ENCODE measurements at regions not wholly inside any gene's neighbourhood (a gene's known extent, or its start where the extent isn't known, plus 50 kb on each side); places are given as distances from the start of the nearest gene placed in this dataset.
A peak's percentile ranks its signal among the peaks of the same experiment; 100 is the strongest.

DNA sequence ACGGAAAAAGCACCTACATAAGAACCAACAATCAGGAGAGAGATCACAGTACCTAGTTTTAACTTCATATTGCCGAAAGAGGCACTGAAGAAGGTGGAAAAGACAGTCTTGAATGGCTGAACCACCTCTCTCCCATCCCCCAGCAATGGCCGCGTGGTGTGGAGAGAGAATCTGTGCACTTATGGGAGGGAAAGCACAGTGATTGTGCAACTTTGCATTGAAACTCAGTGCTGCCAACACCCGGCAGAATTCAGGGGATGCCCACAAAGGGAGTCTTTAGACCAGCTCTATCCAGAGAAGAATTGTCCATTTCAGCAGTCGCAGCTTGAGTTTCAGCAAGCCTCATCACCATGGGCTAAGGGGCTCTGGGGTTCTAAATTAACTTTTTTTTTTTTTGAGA lies 186.3 kb upstream of the USP25 start:
- no peaks in the 10 kb centered on the region for H3K4me1 ChIP-seq (ENCODE audit: low read length)
- H3K9me2 ChIP-seq (replicated peaks; ENCODE audit: insufficient read depth, low read length): no peaks in the 10 kb centered on the region
- DNase-seq: no peak
- no peaks in the 10 kb centered on the region for H3K9me3 ChIP-seq (ENCODE audit: low read length)
- no peaks in the 10 kb centered on the region for H3K27me3 ChIP-seq (ENCODE audit: low read length)
- H3K36me3 ChIP-seq (ENCODE audit: insufficient read depth, low read length): no peaks in the 10 kb centered on the region
- H4K20me1 ChIP-seq (ENCODE audit: insufficient read depth, low read depth, low read length): no peaks in the 10 kb centered on the region
- no peak overlapping the region for H2AFZ ChIP-seq (ENCODE audit: low read length)
- no peak overlapping the region for H3K9ac ChIP-seq (ENCODE audit: low read length)
- H3K4me3 ChIP-seq (ENCODE audit: low read length): no peak overlapping the region
- no peak overlapping the region for H3K27ac ChIP-seq (ENCODE audit: low read length)
- no peak overlapping the region for H3K4me2 ChIP-seq (ENCODE audit: low read depth, low read length, poor library complexity, severe bottlenecking)
- no peaks in the 10 kb centered on the region for H3K79me2 ChIP-seq (ENCODE audit: low read length)

DNA sequence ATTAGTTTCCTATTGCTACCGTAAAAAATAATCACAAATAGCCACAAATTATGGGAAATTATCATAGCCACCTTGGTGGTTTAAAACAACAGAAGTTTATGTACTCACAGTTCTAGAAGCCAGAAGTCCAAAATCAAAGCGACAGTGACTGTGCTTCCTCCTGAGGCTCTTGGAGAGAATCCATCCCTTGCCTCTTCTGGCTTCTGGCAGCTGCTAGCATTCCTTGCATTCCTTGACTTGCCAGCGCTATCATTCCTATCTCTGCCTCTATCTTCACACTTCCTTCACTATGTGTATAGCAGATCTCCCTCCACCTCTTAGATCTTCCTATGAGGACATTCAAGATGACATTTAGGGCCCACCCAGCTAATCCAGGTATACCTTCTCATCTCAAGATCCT lies 180.1 kb upstream of the USP25 start:
- Histone ChIP-seq H3K27ac (ENCODE audit: low read length) (no peak overlapping the region), H3K27me3 (ENCODE audit: low read length) (no peaks in the 10 kb centered on the region), H3K9me2 (replicated peaks; ENCODE audit: insufficient read depth, low read length) (no peaks in the 10 kb centered on the region), H3K9me3 (ENCODE audit: low read length) (no peaks in the 10 kb centered on the region), H3K4me1 (ENCODE audit: low read length) (no peaks in the 10 kb centered on the region), H2AFZ (ENCODE audit: low read length) (no peak overlapping the region), H3K4me2 (ENCODE audit: low read depth, low read length, poor library complexity, severe bottlenecking) (no peak overlapping the region), H3K4me3 (ENCODE audit: low read length) (no peak overlapping the region), H3K36me3 (ENCODE audit: insufficient read depth, low read length) (no peaks in the 10 kb centered on the region), H3K79me2 (ENCODE audit: low read length) (no peaks in the 10 kb centered on the region), H3K9ac (ENCODE audit: low read length) (no peak overlapping the region), H4K20me1 (ENCODE audit: insufficient read depth, low read depth, low read length) (no peaks in the 10 kb centered on the region)
- DNase-seq: no peak

DNA sequence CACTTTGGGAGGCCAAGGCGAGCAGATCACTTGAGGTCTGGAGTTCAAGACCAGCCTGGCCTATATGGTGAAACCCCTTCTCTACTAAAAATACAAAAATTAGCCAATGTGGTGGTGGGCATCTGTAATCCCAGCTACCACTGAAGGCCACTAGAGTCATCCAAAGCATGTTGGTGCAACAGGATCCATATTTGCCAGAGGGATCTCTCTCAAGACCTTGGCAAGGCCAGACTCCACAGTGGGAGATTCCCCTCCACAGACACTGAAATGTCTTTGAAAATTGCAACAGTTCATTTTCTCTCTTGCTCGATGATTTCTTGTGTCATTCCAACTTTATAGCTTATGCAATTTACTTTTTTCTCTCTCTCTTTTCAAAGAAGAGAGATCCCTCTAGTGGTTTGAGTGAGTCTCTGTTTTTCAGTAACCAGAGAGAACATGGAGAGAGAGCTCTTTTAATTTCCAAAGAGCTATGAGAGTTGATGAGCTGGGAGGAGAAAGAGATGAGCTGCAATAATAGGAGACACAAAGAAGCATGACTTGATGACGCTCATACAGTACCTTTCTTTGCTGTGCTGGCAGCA lies 176.8 kb upstream of the USP25 start:
- H3K27ac ChIP-seq (ENCODE audit: low read length): no peak overlapping the region
- no peaks in the 10 kb centered on the region for H3K9me2 ChIP-seq (replicated peaks; ENCODE audit: insufficient read depth, low read length)
- no peak overlapping the region for H3K4me2 ChIP-seq (ENCODE audit: low read depth, low read length, poor library complexity, severe bottlenecking)
- H3K4me1 ChIP-seq (ENCODE audit: low read length): no peaks in the 10 kb centered on the region
- H3K9me3 ChIP-seq (ENCODE audit: low read length): no peaks in the 10 kb centered on the region
- H3K36me3 ChIP-seq (ENCODE audit: insufficient read depth, low read length): no peaks in the 10 kb centered on the region
- DNase-seq: peak; percentile 44
- H2AFZ ChIP-seq (ENCODE audit: low read length): no peak overlapping the region
- no peaks in the 10 kb centered on the region for H3K27me3 ChIP-seq (ENCODE audit: low read length)
- H3K79me2 ChIP-seq (ENCODE audit: low read length): no peaks in the 10 kb centered on the region
- H3K9ac ChIP-seq (ENCODE audit: low read length): no peak overlapping the region
- no peaks in the 10 kb centered on the region for H4K20me1 ChIP-seq (ENCODE audit: insufficient read depth, low read depth, low read length)
- no peak overlapping the region for H3K4me3 ChIP-seq (ENCODE audit: low read length)

- no peaks in the 10 kb centered on the region for H4K20me1 ChIP-seq (ENCODE audit: insufficient read depth, low read depth, low read length)
- no peaks in the 10 kb centered on the region for H3K79me2 ChIP-seq (ENCODE audit: low read length)
- no peak overlapping the region for H3K4me2 ChIP-seq (ENCODE audit: low read depth, low read length, poor library complexity, severe bottlenecking)
- no peaks in the 10 kb centered on the region for H3K27me3 ChIP-seq (ENCODE audit: low read length)
- H3K9me2 ChIP-seq (replicated peaks; ENCODE audit: insufficient read depth, low read length): no peaks in the 10 kb centered on the region
- DNase-seq: peak; percentile 74
- H3K9me3 ChIP-seq (ENCODE audit: low read length): no peaks in the 10 kb centered on the region
- H3K4me3 ChIP-seq (ENCODE audit: low read length): no peak overlapping the region
- no peak overlapping the region for H2AFZ ChIP-seq (ENCODE audit: low read length)
- H3K36me3 ChIP-seq (ENCODE audit: insufficient read depth, low read length): no peaks in the 10 kb centered on the region
- H3K27ac ChIP-seq (ENCODE audit: low read length): no peak overlapping the region
- no peaks in the 10 kb centered on the region for H3K4me1 ChIP-seq (ENCODE audit: low read length)
- H3K9ac ChIP-seq (ENCODE audit: low read length): no peak overlapping the region
These were observed 171.9 kb upstream of the USP25 start for GRCh38 chr21:15557925-15558324.

- H3K36me3 ChIP-seq (ENCODE audit: insufficient read depth, low read length): no peaks in the 10 kb centered on the region
- no peak overlapping the region for H3K9ac ChIP-seq (ENCODE audit: low read length)
- H3K9me2 ChIP-seq (replicated peaks; ENCODE audit: insufficient read depth, low read length): no peaks in the 10 kb centered on the region
- no peaks in the 10 kb centered on the region for H3K9me3 ChIP-seq (ENCODE audit: low read length)
- no peak overlapping the region for H3K4me3 ChIP-seq (ENCODE audit: low read length)
- H3K4me2 ChIP-seq (ENCODE audit: low read depth, low read length, poor library complexity, severe bottlenecking): no peak overlapping the region
- H3K79me2 ChIP-seq (ENCODE audit: low read length): no peaks in the 10 kb centered on the region
- no peak overlapping the region for H3K27ac ChIP-seq (ENCODE audit: low read length)
- no peaks in the 10 kb centered on the region for H3K4me1 ChIP-seq (ENCODE audit: low read length)
- no peaks in the 10 kb centered on the region for H3K27me3 ChIP-seq (ENCODE audit: low read length)
- H4K20me1 ChIP-seq (ENCODE audit: insufficient read depth, low read depth, low read length): no peaks in the 10 kb centered on the region
- no peak for DNase-seq
- no peak overlapping the region for H2AFZ ChIP-seq (ENCODE audit: low read length)
These were observed 170.9 kb upstream of the USP25 start for GRCh38 chr21:15558884-15559283.

DNA sequence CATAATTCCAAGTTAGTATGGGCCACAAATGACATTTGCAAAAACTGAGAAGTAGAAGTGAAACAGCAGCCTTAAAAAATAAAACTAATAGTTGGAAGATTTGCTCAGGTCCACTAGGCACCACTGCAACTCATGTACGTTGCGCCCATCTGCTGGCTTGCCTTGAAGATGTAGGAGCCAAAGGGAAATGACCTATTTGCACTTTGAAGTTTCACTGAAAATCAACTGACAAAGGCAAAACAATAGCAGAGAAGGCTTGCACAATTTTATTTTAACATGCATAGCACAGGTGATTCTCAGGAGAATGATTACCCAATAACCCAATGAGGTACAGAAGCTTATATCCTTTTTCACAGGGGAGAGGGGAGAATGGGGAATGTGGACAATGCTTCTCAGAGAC lies 170.1 kb upstream of the USP25 start:
- Histone ChIP-seq H3K36me3 (ENCODE audit: insufficient read depth, low read length) (no peaks in the 10 kb centered on the region), H3K9me2 (replicated peaks; ENCODE audit: insufficient read depth, low read length) (no peaks in the 10 kb centered on the region), H2AFZ (ENCODE audit: low read length) (no peak overlapping the region), H3K9me3 (ENCODE audit: low read length) (no peaks in the 10 kb centered on the region), H3K4me3 (ENCODE audit: low read length) (no peak overlapping the region), H4K20me1 (ENCODE audit: insufficient read depth, low read depth, low read length) (no peaks in the 10 kb centered on the region), H3K4me2 (ENCODE audit: low read depth, low read length, poor library complexity, severe bottlenecking) (no peak overlapping the region), H3K27ac (ENCODE audit: low read length) (no peak overlapping the region), H3K9ac (ENCODE audit: low read length) (no peak overlapping the region), H3K27me3 (ENCODE audit: low read length) (no peaks in the 10 kb centered on the region), H3K4me1 (ENCODE audit: low read length) (no peaks in the 10 kb centered on the region), H3K79me2 (ENCODE audit: low read length) (no peaks in the 10 kb centered on the region)
- DNase-seq: no peak

- H3K4me3 ChIP-seq (ENCODE audit: low read length): no peak overlapping the region
- H3K27ac ChIP-seq (ENCODE audit: low read length): no peak overlapping the region
- H4K20me1 ChIP-seq (ENCODE audit: insufficient read depth, low read depth, low read length): no peaks in the 10 kb centered on the region
- no peak for DNase-seq
- H3K4me2 ChIP-seq (ENCODE audit: low read depth, low read length, poor library complexity, severe bottlenecking): no peak overlapping the region
- H3K36me3 ChIP-seq (ENCODE audit: insufficient read depth, low read length): no peaks in the 10 kb centered on the region
- no peaks in the 10 kb centered on the region for H3K79me2 ChIP-seq (ENCODE audit: low read length)
- no peak overlapping the region for H3K9ac ChIP-seq (ENCODE audit: low read length)
- no peaks in the 10 kb centered on the region for H3K27me3 ChIP-seq (ENCODE audit: low read length)
- H3K4me1 ChIP-seq (ENCODE audit: low read length): no peaks in the 10 kb centered on the region
- no peaks in the 10 kb centered on the region for H3K9me2 ChIP-seq (replicated peaks; ENCODE audit: insufficient read depth, low read length)
- H2AFZ ChIP-seq (ENCODE audit: low read length): no peak overlapping the region
- H3K9me3 ChIP-seq (ENCODE audit: low read length): no peaks in the 10 kb centered on the region
These were observed 169.3 kb upstream of the USP25 start for GRCh38 chr21:15560383-15561056.

DNA sequence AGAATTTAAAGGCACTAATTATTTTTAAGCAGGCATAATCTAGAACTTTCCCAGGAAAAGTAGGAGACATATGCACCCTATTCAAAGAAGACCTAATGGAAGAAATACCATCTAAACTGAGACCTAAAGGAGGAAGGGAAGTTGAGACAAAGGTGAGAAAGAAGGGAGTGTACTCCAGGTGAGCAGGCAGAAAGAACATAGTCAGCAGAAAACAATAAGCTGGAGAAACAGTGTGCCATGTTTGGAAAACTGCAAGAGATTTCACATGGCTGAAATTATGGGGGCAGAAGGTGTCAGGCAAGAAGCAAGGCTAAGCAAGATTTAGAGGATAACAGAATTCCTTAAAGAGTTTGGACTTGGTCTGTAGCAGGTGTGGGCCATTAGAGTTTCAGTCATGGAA lies 167.0 kb upstream of the USP25 start:
- no peak for DNase-seq
- no peak overlapping the region for H3K27ac ChIP-seq (ENCODE audit: low read length)
- H3K4me1 ChIP-seq (ENCODE audit: low read length): no peaks in the 10 kb centered on the region
- no peaks in the 10 kb centered on the region for H3K27me3 ChIP-seq (ENCODE audit: low read length)
- no peaks in the 10 kb centered on the region for H4K20me1 ChIP-seq (ENCODE audit: insufficient read depth, low read depth, low read length)
- H2AFZ ChIP-seq (ENCODE audit: low read length): no peak overlapping the region
- H3K4me2 ChIP-seq (ENCODE audit: low read depth, low read length, poor library complexity, severe bottlenecking): no peak overlapping the region
- H3K9me3 ChIP-seq (ENCODE audit: low read length): no peaks in the 10 kb centered on the region
- H3K36me3 ChIP-seq (ENCODE audit: insufficient read depth, low read length): no peaks in the 10 kb centered on the region
- H3K9ac ChIP-seq (ENCODE audit: low read length): no peak overlapping the region
- no peaks in the 10 kb centered on the region for H3K9me2 ChIP-seq (replicated peaks; ENCODE audit: insufficient read depth, low read length)
- H3K4me3 ChIP-seq (ENCODE audit: low read length): no peak overlapping the region
- H3K79me2 ChIP-seq (ENCODE audit: low read length): no peaks in the 10 kb centered on the region

Measured in Karpas-422 (cell line).